A673 (cell line): ENCODE measurements at regions not wholly inside any gene's neighbourhood (a gene's known extent, or its start where the extent isn't known, plus 50 kb on each side); places are given as distances from the start of the nearest gene placed in this dataset.

Source experiments
- BruUV-seq: library from RNA; stranded (reverse); fragments of 400-500 nt; replicated peaks from 2 replicates; lab custom pipeline; 2021; lab: Mats Ljungman, UMichigan
- CTCF ChIA-PET: fragments of 300-600 bp; sonication (Branson Sonifier 250); formaldehyde crosslinking; loops from one replicate; lab custom pipeline; 2022; ENCODE audit warnings: antibody characterized with exemption; lab: Charles Lee
- POLR2A ChIA-PET: fragments of 300-600 bp; sonication (Branson Sonifier 250); formaldehyde crosslinking; loops from one replicate; lab custom pipeline; 2022; ENCODE audit warnings: antibody characterized with exemption; ENCODE audit not compliant: low non-redundant PET; lab: Charles Lee
- DNase-seq: peaks from one replicate; pipeline ENCODE4 v3.0.0-alpha.2; 2015; ENCODE audit warnings: low spot score
- H3K27ac ChIP-seq: fragments of 200-600 bp; sonication (generic); 2 replicates; pipeline ENCODE4 v1.5.1; 2016; ENCODE audit warnings: mixed run types, low read depth, mild to moderate bottlenecking, mixed read lengths, antibody characterized with exemption, low read length; ENCODE audit not compliant: poor library complexity, severe bottlenecking
- H3K27me3 ChIP-seq: fragments of 200-600 bp; sonication (generic); replicated peaks from 2 replicates; pipeline ENCODE4 v1.6.1; 2017; ENCODE audit warnings: mixed run types, low read depth, mild to moderate bottlenecking, mixed read lengths, antibody characterized with exemption, low read length; ENCODE audit not compliant: insufficient read depth, poor library complexity
- H3K36me3 ChIP-seq: fragments of 200-600 bp; sonication (generic); 2 replicates; pipeline ENCODE4 v1.6.1; 2016; ENCODE audit warnings: mixed run types, mild to moderate bottlenecking, mixed read lengths, antibody characterized with exemption, low read length; ENCODE audit not compliant: insufficient read depth, poor library complexity, severe bottlenecking
- H3K4me1 ChIP-seq: fragments of 200-600 bp; sonication (generic); 2 replicates; pipeline ENCODE4 v1.6.1; 2017; ENCODE audit warnings: mixed run types, mild to moderate bottlenecking, mixed read lengths, antibody characterized with exemption, low read length; ENCODE audit not compliant: insufficient read depth, poor library complexity, severe bottlenecking
- H3K4me3 ChIP-seq: fragments of 200-600 bp; sonication (generic); 2 replicates; pipeline ENCODE4 v1.5.1; 2016; ENCODE audit warnings: low read depth, mixed run types, mild to moderate bottlenecking, mixed read lengths, low read length; ENCODE audit not compliant: poor library complexity, severe bottlenecking
- H3K9me3 ChIP-seq: fragments of 200-600 bp; sonication (generic); 2 replicates; pipeline ENCODE4 v1.6.1; 2016; ENCODE audit warnings: mixed run types, low read depth, mild to moderate bottlenecking, mixed read lengths, antibody characterized with exemption, low read length; ENCODE audit not compliant: poor library complexity, severe bottlenecking
- EZH2 ChIP-seq: fragments of 200-600 bp; sonication (generic); IDR thresholded peaks from 2 replicates; pipeline ENCODE4 v1.6.1; 2017; ENCODE audit warnings: borderline replicate concordance, low read depth, mild to moderate bottlenecking, mixed read lengths, antibody characterized with exemption, low read length; ENCODE audit not compliant: poor library complexity, severe bottlenecking
- intact Hi-C: fragments of 100-400 bp; cut with micrococcal nuclease; formaldehyde crosslinking; loops from one replicate; pipeline ENCODE4 v1.10.0; 2022; ENCODE audit not compliant: unreplicated experiment
- TF ChIP-seq, protein P1 (sequence below): fragments of 300-800, 200-600 bp; sonication (generic); conservative IDR thresholded peaks from 2 replicates; pipeline ENCODE4 v1.5.1; 2017; ENCODE audit warnings: low read depth, mild to moderate bottlenecking, antibody characterized with exemption, low read length, moderate library complexity, mixed read lengths

- Histone ChIP-seq H3K27me3 (no peaks in the 10 kb centered on the region), H3K9me3 (no peaks in the 10 kb centered on the region), H3K36me3 (no peaks in the 10 kb centered on the region), H3K4me1 (no peaks in the 10 kb centered on the region), H3K4me3 (no peak overlapping the region), H3K27ac (no peak overlapping the region)
- POLR2A ChIA-PET, result no interaction called here
- intact Hi-C loops, result no loop called here
- TF ChIP-seq, protein P1, sequence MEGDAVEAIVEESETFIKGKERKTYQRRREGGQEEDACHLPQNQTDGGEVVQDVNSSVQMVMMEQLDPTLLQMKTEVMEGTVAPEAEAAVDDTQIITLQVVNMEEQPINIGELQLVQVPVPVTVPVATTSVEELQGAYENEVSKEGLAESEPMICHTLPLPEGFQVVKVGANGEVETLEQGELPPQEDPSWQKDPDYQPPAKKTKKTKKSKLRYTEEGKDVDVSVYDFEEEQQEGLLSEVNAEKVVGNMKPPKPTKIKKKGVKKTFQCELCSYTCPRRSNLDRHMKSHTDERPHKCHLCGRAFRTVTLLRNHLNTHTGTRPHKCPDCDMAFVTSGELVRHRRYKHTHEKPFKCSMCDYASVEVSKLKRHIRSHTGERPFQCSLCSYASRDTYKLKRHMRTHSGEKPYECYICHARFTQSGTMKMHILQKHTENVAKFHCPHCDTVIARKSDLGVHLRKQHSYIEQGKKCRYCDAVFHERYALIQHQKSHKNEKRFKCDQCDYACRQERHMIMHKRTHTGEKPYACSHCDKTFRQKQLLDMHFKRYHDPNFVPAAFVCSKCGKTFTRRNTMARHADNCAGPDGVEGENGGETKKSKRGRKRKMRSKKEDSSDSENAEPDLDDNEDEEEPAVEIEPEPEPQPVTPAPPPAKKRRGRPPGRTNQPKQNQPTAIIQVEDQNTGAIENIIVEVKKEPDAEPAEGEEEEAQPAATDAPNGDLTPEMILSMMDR, result no peak
- TF ChIP-seq EZH2, result no peak
- CTCF ChIA-PET, result no interaction called here
- no peak for DNase-seq
- no TSS peak for BruUV-seq
These were observed 99.0 kb upstream of the FIGN start for GRCh38 chr2:163834841-163835240.

DNA sequence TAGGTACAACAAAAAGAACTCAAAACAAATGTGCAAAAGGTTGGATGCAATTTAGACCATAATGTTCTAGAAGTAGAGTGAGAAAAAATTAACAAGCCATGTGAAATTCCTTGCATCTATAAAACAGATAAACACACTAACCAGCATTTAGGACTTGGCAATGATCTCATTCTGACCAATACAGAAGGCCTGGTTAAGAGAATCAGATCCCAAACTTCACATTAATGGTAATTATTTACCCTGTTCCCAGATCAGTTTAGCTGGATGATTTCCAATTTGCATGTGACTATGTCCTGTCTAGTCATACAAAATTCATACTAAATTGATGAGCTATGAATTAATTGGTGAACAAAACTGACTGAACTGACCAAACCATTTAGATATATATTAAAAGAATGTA is 98.4 kb upstream of the FIGN start:
- BruUV-seq, result no TSS peak
- no peak for DNase-seq
- Histone ChIP-seq H3K9me3 (no peaks in the 10 kb centered on the region), H3K4me3 (no peak overlapping the region), H3K27ac (no peak overlapping the region), H3K27me3 (no peaks in the 10 kb centered on the region), H3K36me3 (no peaks in the 10 kb centered on the region), H3K4me1 (no peaks in the 10 kb centered on the region)
- ChIA-PET CTCF (no interaction called here), POLR2A (no interaction called here)
- TF ChIP-seq, protein P1, result no peak
- intact Hi-C loops, result no loop called here

DNA sequence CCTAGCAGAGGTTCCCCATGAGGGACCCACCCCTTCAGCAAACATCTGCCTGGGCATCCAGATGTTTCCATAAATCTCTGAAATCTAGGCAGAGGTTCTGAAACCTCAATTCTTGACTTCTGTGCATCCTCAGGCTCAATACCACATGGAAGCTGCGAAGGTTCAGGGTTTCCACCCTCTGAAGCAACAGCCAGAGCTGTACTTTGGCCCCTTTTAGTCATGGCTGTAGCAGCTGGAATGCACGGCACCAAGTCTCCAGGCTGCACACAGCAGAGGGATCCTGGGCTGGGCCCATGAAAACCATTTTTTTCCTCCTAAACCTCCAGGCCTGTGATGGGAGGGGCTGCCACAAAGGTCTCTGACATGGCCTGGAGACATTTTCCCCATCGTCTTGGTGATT is 93.0 kb upstream of the FIGN start:
- no peak for TF ChIP-seq EZH2
- TF ChIP-seq, protein P1, result no peak
- ChIA-PET POLR2A (no interaction called here), CTCF (no interaction called here)
- BruUV-seq, result no TSS peak
- no peaks in the 10 kb centered on the region for H3K36me3 ChIP-seq
- DNase-seq, result no peak
- intact Hi-C loops, result no loop called here
- no peaks in the 10 kb centered on the region for H3K9me3 ChIP-seq
- no peak overlapping the region for H3K4me3 ChIP-seq
- H3K27ac ChIP-seq, result no peak overlapping the region
- H3K4me1 ChIP-seq, result no peaks in the 10 kb centered on the region
- H3K27me3 ChIP-seq, result no peaks in the 10 kb centered on the region
